ENCODE measurements at regions not wholly inside any gene's neighbourhood (a gene's known extent, or its start where the extent isn't known, plus 50 kb on each side); places are given as distances from the start of the nearest gene placed in this dataset.
A peak's percentile ranks its signal among the peaks of the same experiment; 100 is the strongest.
"Not testable (repeated sequence)": the region's sequence is repeated elsewhere in the genome, so short reads cannot be mapped to it uniquely, and the experiment has no call there.

GRCh38 chr16:11414815-11415775 is 69.8 kb downstream of the RMI2 start:
- no peak for DNase-seq (ENCODE audit: low read depth, low spot score)

- DNase-seq (ENCODE audit: low read depth, low spot score): no peak
Measured at GRCh38 chr16:11416228-11417001, 71.2 kb downstream of the RMI2 start.

GRCh38 chr16:11417487-11417886 is 72.2 kb downstream of the RMI2 start:
- DNase-seq (ENCODE audit: low read depth, low spot score): no peak

DNA sequence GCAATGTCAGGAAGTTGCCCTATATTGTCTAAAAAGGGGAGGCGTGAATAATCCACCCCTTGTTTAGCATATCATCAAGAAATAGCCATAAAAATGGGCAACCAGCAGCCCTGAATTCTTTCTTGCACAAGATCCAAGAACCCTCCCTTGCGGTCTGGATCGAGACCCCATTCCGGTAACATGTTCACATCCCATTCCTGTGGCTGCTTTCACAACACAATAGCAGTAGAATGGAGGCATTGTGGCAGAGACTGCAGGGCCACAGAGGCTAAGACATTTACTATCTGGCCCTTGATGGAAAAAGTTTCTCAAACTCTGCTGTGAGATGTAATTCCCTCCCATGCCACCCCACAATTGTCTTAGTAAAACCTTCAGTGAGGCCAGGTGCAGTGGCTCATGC is 73.2 kb downstream of the RMI2 start:
- no peak for DNase-seq (ENCODE audit: low read depth, low spot score)

DNA sequence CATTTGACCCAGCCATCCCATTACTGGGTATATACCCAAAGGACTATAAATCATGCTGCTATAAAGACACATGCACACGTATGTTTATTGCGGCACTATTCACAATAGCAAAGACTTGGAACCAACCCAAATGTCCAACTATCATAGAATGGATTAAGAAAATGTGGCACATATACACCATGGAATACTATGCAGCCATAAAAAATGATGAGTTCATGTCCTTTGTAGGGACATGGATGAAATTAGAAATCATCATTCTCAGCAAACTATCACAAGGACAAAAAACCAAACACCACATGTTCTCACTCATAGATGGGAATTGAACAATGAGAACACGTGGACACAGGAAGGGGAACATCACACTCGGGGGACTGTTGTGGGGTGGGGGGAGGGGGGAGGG is 74.8 kb downstream of the RMI2 start:
- DNase-seq (ENCODE audit: low read depth, low spot score): not testable (repeated sequence)

GRCh38 chr16:11420895-11421294 is 75.6 kb downstream of the RMI2 start:
- DNase-seq (ENCODE audit: low read depth, low spot score): no peak

GRCh38 chr16:11422381-11423314 is 77.4 kb downstream of the RMI2 start:
- DNase-seq (ENCODE audit: low read depth, low spot score): no peak

DNA sequence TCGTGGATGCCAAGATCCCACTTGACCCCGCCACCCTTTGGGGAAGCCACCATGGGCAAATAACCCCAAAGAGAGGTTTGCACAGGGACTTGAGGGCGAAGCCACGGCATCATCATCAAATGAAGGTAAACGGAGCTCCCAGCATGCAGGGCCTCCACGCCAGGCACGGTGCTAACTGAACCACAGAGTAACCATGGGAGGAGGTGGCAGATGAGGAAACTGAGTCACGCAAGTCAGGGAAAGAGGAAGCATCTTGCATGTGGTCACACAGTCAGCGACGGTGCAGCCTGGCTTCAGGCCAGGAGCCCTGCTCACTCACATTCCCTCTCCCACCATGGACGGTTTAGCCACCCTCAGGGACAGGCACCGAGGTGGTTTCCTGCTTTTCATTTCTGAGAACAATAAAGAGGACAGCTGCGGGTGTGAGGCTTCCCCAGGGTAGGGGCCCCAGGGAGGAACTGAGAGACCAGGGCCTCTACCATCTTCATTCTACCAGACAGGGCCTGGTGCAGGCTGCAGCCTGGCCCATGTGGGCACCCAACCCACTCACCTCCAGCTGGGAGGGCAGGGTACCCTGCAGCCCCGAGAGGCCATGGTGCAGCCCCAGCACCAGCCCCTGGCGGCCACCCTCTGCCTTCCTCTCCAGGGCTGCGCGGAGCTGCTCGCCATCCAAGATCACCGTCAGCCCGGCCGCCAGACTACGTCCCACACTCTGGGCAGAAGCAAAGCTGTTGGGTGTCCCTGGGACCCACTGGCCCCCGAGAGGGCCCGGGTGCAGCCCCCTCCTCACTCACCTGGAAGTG is 78.3 kb downstream of the RMI2 start:
- no peak for DNase-seq (ENCODE audit: low read depth, low spot score)

- no peak for DNase-seq (ENCODE audit: low read depth, low spot score)
Measured at GRCh38 chr16:11424118-11424460, 78.8 kb downstream of the RMI2 start.

DNA sequence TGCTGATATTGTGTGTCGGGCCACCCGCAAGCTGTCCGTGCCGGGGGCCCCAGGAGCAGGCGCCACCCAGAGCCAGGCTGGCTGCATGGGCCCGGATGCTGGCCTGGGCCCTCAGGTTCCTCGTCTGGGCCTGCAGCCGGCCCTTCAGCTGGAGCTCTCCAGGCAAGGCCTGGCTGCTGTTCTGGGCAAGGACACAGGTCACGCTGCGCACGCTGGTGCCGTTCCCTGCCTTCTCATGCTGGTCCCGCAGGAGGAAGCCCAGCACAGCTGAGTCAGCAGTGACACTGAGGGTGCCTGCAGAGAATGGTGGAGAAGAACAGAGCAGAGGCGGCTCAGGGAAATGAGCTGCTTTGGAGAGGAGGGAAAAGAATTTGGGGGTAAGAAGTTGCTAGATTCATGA is 79.9 kb downstream of the RMI2 start:
- no peak for DNase-seq (ENCODE audit: low read depth, low spot score)

DNA sequence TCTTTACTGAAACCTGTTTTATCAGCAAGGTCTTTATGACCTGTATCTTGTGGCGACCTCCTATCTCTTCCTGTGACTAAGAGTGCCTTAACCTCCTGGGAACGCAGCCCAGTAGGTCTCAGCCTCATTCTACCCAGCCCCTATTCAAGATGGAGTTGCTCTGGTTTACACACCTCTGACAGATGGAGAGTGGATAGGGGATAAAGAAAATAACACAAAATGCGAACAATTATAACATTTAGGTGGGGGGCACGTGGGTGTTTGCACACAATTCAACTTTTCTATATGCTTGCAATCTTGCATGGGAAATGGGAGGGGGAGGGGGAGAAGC is 83.3 kb downstream of the RMI2 start:
- DNase-seq (ENCODE audit: low read depth, low spot score): no peak

GRCh38 chr16:11429123-11429522 is 83.9 kb downstream of the RMI2 start:
- DNase-seq (ENCODE audit: low read depth, low spot score): no peak

- DNase-seq (ENCODE audit: low read depth, low spot score): no peak
Measured at GRCh38 chr16:11429823-11430222, 84.6 kb downstream of the RMI2 start.

DNA sequence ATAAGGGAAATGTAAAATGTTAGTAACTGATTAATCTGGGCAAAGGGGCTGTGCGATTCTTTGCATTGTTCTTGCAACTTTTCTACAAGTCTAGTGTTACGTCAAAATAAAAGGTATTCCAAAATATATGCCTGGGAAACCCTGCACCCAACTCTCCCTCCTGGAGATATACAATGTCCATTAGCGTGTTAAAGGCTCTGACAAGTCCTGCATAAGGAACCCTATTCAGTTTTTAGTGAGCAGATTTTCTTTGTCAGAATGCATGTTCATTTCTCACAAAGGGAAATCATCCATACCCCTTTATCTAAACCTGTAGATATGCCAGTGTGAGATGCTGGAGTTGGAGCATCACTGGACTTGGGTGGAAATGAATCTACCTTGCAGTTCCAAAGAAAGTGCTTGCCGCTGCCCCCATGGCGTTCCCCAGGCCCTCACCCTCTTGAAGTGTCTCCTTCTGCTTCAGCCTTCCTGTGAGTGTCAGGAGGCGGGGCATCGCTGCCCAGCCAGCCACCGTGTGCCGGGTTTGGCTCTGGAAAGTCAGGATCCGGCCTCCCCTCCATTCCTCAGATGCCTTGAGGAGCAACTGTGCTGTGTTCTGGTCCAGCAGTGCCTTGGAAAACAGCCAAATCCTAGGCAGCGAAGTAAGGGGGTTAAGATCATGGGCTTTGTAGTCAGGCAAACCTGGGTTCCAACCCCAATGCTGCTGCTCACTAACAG is 85.5 kb downstream of the RMI2 start:
- peak; percentile 27 for DNase-seq (ENCODE audit: low read depth, low spot score)

DNA sequence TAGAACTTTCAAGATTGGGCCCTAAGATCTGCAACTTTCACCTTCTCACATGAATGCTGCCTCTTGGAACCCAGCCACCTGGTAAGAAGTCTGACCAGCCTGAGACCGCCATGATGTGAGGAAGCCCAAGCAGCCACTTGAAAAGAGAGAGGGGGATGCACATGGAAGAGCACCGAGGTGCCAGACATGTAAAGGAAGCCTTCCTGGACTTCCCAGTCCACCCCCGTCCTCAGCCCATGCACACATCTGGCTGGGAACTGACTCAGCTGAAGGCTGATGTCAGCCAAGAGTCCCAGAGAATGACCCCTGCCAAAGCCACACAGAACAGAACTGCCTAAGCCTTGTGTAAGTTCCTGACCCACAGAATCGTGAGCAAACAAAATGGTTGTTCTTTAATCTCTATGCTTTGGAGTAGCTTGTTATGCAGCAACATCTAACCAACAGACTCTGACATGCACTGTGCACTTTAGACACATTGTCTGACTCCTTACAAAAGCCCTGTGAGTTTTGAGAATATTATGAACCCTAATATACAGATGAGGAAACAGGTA is 86.7 kb downstream of the RMI2 start:
- DNase-seq (ENCODE audit: low read depth, low spot score): no peak

DNA sequence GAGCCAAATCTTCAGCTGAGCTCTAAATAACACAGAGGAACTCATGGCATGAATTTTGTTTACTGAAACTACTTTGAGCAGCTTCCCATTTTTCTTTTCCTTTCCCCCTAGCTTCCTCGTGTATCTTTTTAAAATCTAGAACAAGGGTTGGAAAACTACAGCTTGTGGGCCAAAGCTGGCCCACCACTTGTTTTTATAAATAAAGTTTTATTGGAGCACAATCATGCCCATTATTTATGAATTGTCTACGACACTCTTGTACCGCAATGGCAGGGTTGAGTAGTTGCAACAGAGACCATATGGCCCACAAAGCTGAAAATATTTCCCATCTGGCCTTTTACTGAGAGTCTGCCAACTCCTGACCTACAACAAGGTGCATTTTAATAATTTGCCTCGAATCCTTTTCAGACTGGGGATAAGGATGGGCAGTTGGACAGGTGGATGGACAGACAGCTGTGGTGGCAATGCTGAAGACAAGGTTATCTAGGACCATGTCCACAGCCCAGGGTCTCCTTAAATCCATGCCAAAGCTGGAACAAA is 87.7 kb downstream of the RMI2 start:
- no peak for DNase-seq (ENCODE audit: low read depth, low spot score)

GRCh38 chr16:11435576-11435975 is 90.3 kb downstream of the RMI2 start:
- no peak for DNase-seq (ENCODE audit: low read depth, low spot score)

DNA sequence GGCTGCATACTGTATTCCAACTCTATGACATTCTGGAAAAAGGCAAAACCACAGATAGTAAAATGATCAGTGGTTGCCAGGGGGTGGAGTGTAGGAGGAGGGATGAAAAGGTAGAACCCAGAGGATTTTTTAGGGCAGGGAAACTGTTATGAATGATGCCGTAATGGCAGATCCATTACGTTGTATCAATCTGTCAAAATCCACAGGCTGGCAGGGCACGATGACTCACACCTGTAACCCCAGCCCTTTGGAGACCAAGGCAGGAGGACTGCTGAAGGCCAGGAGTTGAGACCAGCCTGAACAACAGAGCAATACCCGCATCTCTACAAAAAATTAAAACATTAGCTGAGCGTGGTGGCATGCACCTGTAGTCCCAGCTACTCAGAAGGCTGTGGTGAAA is 91.8 kb downstream of the RMI2 start:
- no peak for DNase-seq (ENCODE audit: low read depth, low spot score)

- DNase-seq (ENCODE audit: low read depth, low spot score): no peak
Measured at GRCh38 chr16:11439790-11440656, 94.8 kb downstream of the RMI2 start.
